Pancreas (tissue), 10 donors: ENCODE measurements at regions not wholly inside any gene's neighbourhood (a gene's known extent, or its start where the extent isn't known, plus 50 kb on each side); places are given as distances from the start of the nearest gene placed in this dataset.

ENCODE experiments used
- ATAC-seq, 4 donors: fragments of 200-7000 bp; cut with Tn5 transposase; one replicate each; pipeline versions ENCODE4 v1.8.0 to v1.9.1; 2020; ENCODE audit warnings: mild to moderate bottlenecking in 4 of 4, moderate library complexity in 4 of 4
- DNase-seq, 6 donors: peaks; one replicate each; pipeline ENCODE4 v3.0.0-alpha.2; 2020
- FAIRE-seq: peaks from 2 replicates; lab custom pipeline; 2012; peaks lifted over from hg19 to GRCh38; lab: Jason Lieb, UNC
- H3K27ac ChIP-seq, 4 donors: fragments of 200-600 bp; sonication (generic); 1 replicate in 3 of 4; 2 replicates in 1 of 4; pipeline versions ENCODE4 v1.5.0 to v1.8.0; 2020
- H3K27me3 ChIP-seq, 4 donors: fragments of 200-600 bp; one replicate each; pipeline ENCODE4 v1.8.0; 2021
- H3K36me3 ChIP-seq, 3 donors: fragments of 200-600 bp; sonication (generic) in 1 of 3; one replicate each; pipeline versions ENCODE4 v1.5.0 to v1.8.0; 2020 to 2021
- H3K4me1 ChIP-seq, 3 donors: fragments of 200-600 bp; one replicate each; pipeline ENCODE4 v1.8.0; 2021
- H3K4me3 ChIP-seq, 4 donors: fragments of 200-600 bp; sonication (generic) in 2 of 4; one replicate each; pipeline versions ENCODE4 v1.5.0 to v1.8.0; 2020 to 2021
- H3K9me3 ChIP-seq, 4 donors: fragments of 200-600 bp; one replicate each; pipeline ENCODE4 v1.8.0; 2021
- WGBS, 2 donors: extraction: QIAGEN DNeasy Blood & Tissue Kit; methylation state at CpG; one replicate each; pipeline ENCODE4 v1.1.7; 2013; 5-methylcytosine and 5-hydroxymethylcytosine counted together
- intact Hi-C, 3 donors: fragments of 100-400 bp; cut with DNase I; formaldehyde crosslinking; loops; one replicate each; pipeline versions ENCODE4 v1.11.1 to v1.14.2; 2022
- TF ChIP-seq, protein P1 (sequence below), 4 donors: fragments of 200-600 bp; sonication (generic) in 3 of 4; IDR thresholded peaks; one replicate each; pipeline versions ENCODE4 v1.5.0 to v1.8.0; 2021; ENCODE audit warnings: antibody characterized with exemption in 4 of 4
- donor health status: healthy with polysubstance abuse.
- donor health status: DM: no; HTN: no; CAD: no; lungs with moderate emphysema.
- donor health status: DM: no; HTN: no; CAD: no.
- donor health status: control.
- donor health status: control.
- donor health status: Bipolar disorder and iron deficiency.
- donor health status: DM: yes; HTN: yes; CAD: no.
- donor health status: DM: no; HTN: no; CAD: no.
- donor health status: DM: no; HTN: no; CAD: no.
- donor health status: DM: yes; HTN: yes; CAD: no.

DNA sequence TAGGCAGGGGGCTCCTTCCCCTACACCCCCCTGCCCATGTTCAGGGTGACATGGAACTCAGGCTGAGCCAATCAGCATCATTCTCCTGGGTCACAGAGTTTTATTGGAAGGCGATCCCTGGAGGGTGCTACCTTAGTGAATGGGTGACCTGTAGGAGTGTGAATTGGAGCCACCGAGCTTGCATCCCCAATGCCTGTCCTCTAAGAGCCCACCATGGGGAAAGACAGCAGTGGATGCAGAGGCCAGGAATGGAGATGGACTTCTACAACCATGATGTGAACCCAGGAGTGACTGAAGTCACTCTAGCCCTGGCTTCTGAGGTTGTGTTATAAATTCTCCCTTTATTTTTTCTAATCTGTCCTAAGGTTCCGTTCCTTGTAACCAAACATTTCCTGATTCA, 89.4 kb downstream of the CCDC71L start:
- intact Hi-C loops: no loop called here
- H3K4me3 ChIP-seq: no peak overlapping the region
- no peaks in the 10 kb centered on the region for H3K9me3 ChIP-seq
- DNase-seq (no peak), FAIRE-seq (no peak), ATAC-seq (no peak)
- TF ChIP-seq, protein P1, sequence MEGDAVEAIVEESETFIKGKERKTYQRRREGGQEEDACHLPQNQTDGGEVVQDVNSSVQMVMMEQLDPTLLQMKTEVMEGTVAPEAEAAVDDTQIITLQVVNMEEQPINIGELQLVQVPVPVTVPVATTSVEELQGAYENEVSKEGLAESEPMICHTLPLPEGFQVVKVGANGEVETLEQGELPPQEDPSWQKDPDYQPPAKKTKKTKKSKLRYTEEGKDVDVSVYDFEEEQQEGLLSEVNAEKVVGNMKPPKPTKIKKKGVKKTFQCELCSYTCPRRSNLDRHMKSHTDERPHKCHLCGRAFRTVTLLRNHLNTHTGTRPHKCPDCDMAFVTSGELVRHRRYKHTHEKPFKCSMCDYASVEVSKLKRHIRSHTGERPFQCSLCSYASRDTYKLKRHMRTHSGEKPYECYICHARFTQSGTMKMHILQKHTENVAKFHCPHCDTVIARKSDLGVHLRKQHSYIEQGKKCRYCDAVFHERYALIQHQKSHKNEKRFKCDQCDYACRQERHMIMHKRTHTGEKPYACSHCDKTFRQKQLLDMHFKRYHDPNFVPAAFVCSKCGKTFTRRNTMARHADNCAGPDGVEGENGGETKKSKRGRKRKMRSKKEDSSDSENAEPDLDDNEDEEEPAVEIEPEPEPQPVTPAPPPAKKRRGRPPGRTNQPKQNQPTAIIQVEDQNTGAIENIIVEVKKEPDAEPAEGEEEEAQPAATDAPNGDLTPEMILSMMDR (IDR thresholded peaks at IDR 0.05): no peak
- H3K27ac ChIP-seq: no peak overlapping the region
- H3K27me3 ChIP-seq: no peaks in the 10 kb centered on the region
- WGBS, 2 donors: 89% methylated on average over 3 of the region's 3 CpGs
- peaks cover 0 to 13% (median 0%) of the 10 kb centered on the region in 3 donors for H3K4me1 ChIP-seq
- H3K36me3 ChIP-seq: no peaks in the 10 kb centered on the region

DNA sequence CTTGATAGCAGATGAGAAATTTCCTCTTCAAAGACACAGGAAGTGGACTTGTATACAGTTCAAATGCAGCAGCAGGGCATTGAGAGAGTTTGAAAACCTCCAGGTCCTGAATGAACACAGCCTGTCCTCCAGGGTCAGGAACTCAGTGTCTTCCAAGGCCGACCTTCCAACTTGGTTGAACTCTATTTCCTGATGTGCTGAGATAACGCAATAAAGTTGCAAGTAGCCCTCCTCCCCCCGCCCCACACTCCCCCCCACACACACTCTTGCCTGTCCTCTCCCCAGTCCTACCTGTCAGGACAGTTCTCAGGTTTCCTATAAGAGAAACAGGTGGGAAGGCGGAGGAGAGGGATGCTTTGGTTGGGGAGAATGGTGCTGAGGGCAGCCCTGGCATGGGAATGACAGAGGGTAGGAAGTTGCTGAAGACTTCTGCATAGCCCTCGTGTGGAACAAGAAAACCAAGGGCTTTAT, 90.0 kb downstream of the CCDC71L start:
- peaks cover 0 to 13% (median 0%) of the 10 kb centered on the region in 3 donors for H3K4me1 ChIP-seq
- TF ChIP-seq, protein P1 (IDR thresholded peaks at IDR 0.05): no peak
- no peak overlapping the region for H3K27ac ChIP-seq
- intact Hi-C loops: no loop called here
- FAIRE-seq (no peak), DNase-seq (no peak), ATAC-seq (no peak)
- whole genome bisulfite sequencing, 2 donors: 69 to 71% methylated on average over 5 of the region's 5 CpGs
- H3K9me3 ChIP-seq: no peaks in the 10 kb centered on the region
- no peaks in the 10 kb centered on the region for H3K36me3 ChIP-seq
- H3K4me3 ChIP-seq: no peak overlapping the region
- no peaks in the 10 kb centered on the region for H3K27me3 ChIP-seq

DNA sequence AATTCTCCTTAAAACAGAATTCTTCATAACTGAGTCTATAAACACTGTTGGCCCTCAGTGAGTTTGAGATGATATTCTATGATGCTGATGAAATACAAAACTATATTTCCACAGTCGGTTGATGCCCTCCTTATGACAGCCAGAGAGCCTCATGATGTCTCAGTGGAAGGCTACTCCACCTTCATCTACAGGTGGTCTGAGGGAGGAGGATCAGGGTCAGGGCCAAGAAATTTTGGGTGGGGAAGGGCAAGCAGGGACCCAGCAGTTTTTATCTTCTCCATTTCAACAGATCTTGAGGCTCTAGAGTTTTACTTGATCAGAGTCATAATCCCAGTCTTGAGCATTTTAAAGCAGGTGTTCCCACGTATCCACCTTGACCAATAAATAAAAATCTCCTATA, 90.8 kb downstream of the CCDC71L start:
- TF ChIP-seq, protein P1 (IDR thresholded peaks at IDR 0.05): no peak
- intact Hi-C loops: no loop called here
- no peak for DNase-seq
- Histone ChIP-seq H3K9me3 (no peaks in the 10 kb centered on the region), H3K4me1 (peaks cover 0 to 11% (median 0%) of the 10 kb centered on the region in 3 donors), H3K36me3 (no peaks in the 10 kb centered on the region), H3K27me3 (no peaks in the 10 kb centered on the region), H3K4me3 (no peak overlapping the region), H3K27ac (no peak overlapping the region)
- FAIRE-seq: no peak
- WGBS, 2 donors: 97 to 98% methylated on average over 2 of the region's 2 CpGs
- no peak for ATAC-seq

DNA sequence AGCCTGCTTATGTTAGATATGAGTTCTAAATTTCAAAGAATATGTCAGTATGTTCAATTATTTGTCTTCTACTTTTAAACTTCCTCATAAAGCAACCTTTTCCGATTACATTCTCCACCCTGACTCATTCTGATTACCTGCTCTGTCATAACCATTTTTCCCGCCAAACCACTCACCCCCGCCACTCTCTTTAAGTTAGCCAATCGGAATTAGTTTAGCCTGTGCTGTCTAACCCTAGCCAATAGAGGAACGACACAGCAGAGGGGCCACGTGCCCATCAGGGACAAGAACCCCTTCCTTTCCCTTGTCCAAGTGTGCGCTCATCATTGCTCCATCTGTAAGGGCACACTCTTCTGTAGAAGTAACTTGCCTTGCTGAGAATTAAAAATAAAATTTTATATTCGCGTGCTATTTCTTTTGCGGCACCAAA, 91.4 kb downstream of the CCDC71L start:
- no peak overlapping the region for H3K27ac ChIP-seq
- intact Hi-C loops: no loop called here

More for the DNA sequence above, 91.4 kb downstream of the CCDC71L start:
- ATAC-seq (no peak), DNase-seq (no peak), FAIRE-seq (no peak)
- no peaks in the 10 kb centered on the region for H3K9me3 ChIP-seq
- TF ChIP-seq, protein P1 (IDR thresholded peaks at IDR 0.05): no peak
- 92 to 94% methylated on average over 10 of the region's 10 CpGs for WGBS, 2 donors
- H3K4me3 ChIP-seq: no peak overlapping the region
- H3K4me1 ChIP-seq: peaks cover 0 to 11% (median 0%) of the 10 kb centered on the region in 3 donors
- no peaks in the 10 kb centered on the region for H3K27me3 ChIP-seq
- H3K36me3 ChIP-seq: no peaks in the 10 kb centered on the region
